Heart right ventricle (tissue), 16 donors: ENCODE measurements at regions not wholly inside any gene's neighbourhood (a gene's known extent, or its start where the extent isn't known, plus 50 kb on each side); places are given as distances from the start of the nearest gene placed in this dataset.
A peak's percentile ranks its signal among the peaks of the same experiment; 100 is the strongest.

ENCODE experiments used
- ATAC-seq, 8 donors: fragments of 200-7000 bp; cut with Tn5 transposase; one replicate each; pipeline ENCODE4 v1.9.1; 2020; ENCODE audit warnings: mild to moderate bottlenecking in 8 of 8, moderate library complexity in 8 of 8, moderate number of reproducible peaks in 1 of 8
- DNase-seq, 2 donors: peaks; one replicate each; pipeline ENCODE4 v3.0.0-alpha.2; 2020
- H3K27ac ChIP-seq, 10 donors: fragments of 200-600 bp; sonication (generic) in 2 of 10; one replicate each; pipeline versions ENCODE4 v1.5.0 to v1.8.0; 2020 to 2022; ENCODE audit warnings: mild to moderate bottlenecking in 3 of 10
- H3K27me3 ChIP-seq, 7 donors: fragments of 200-600 bp; one replicate each; pipeline ENCODE4 v1.8.0; 2021 to 2022; ENCODE audit warnings: mild to moderate bottlenecking in 2 of 7
- H3K36me3 ChIP-seq, 9 donors: fragments of 200-600 bp; sonication (generic) in 1 of 9; one replicate each; pipeline versions ENCODE4 v1.5.0 to v1.8.0; 2020 to 2022; ENCODE audit warnings: mild to moderate bottlenecking in 2 of 9
- H3K4me1 ChIP-seq, 9 donors: fragments of 200-600 bp; sonication (generic) in 1 of 9; one replicate each; pipeline versions ENCODE4 v1.5.0 to v1.8.0; 2020 to 2022; ENCODE audit warnings: mild to moderate bottlenecking in 4 of 9
- H3K4me3 ChIP-seq, 10 donors: fragments of 200-600 bp; sonication (generic) in 2 of 10; one replicate each; pipeline versions ENCODE4 v1.5.0 to v1.8.0; 2020 to 2022; ENCODE audit warnings: mild to moderate bottlenecking in 7 of 10, moderate library complexity in 2 of 10
- H3K9me3 ChIP-seq, 11 donors: fragments of 200-600 bp in 10 of 11; sonication (generic) in 2 of 11; one replicate each; pipeline versions ENCODE4 v1.5.0 to v1.8.0; 2013 to 2022; ENCODE audit warnings: mild to moderate bottlenecking in 2 of 11, control low read depth in 1 of 11, moderate library complexity in 1 of 11
- CTCF ChIP-seq, 9 donors: fragments of 200-600 bp; sonication (generic) in 2 of 9; IDR thresholded peaks; one replicate each; pipeline versions ENCODE4 v1.5.0 to v1.8.0; 2021 to 2022; ENCODE audit warnings: antibody characterized with exemption in 9 of 9, mild to moderate bottlenecking in 5 of 9, moderate library complexity in 1 of 9
- WGBS, 2 donors: extraction: QIAGEN DNeasy Blood & Tissue Kit; methylation state at CpG; one replicate each; pipeline ENCODE4 v1.1.7; 2013; ENCODE audit warnings: inconsistent platforms in 1 of 2; 5-methylcytosine and 5-hydroxymethylcytosine counted together
- intact Hi-C, 10 donors: fragments of 100-400 bp; cut with DNase I; formaldehyde crosslinking; loops; one replicate each; pipeline versions ENCODE4 v1.11.1 to v1.14.2; 2022
- donor health status: Arrhythmogenic right ventricular cardiomyopathy.
- donor health status: ischemic (EF 13 %, LVEDD 7.1; RV severe dilation, severe dysfunction).
- donor health status: healthy with polysubstance abuse.
- donor health status: DM: no; HTN: yes; CAD: no.
- donor health status: DM: no; HTN: no; CAD: no.
- donor health status: ischemic (EF 25% LVEDD 6.9; RV normal size, moderate dysfunction).
- donor health status: ischemic (EF 25% LVEDD 5.7; RV mildly dilated, moderate dysfunction).
- donor health status: healthy.
- donor health status: DM: yes; HTN: yes; CAD: no.
- donor health status: Ischemic cardiomyopathy.
- donor health status: ischemic (EF 35%, LVEDD 5.7; RV mildly dilated, moderate dysfunction).
- donor health status: nonischemic (EF 11% LVEDD 7.7; RV severe dilation, severe dysfunction).
- donor health status: DM: yes; HTN: yes; CAD: no.
- donor health status: PGD.
- donor health status: ischemic (EF 29% LVEDD 5.4; RV normal size, mild dysfunction).
- donor health status: nonischemic (EF 23%, LVEDD 6.1; RV moderate dilation, normal function).

GRCh38 chr12:91397866-91398532 is 215.4 kb upstream of the DCN start:
- no peak for DNase-seq
- Histone ChIP-seq H3K27me3 (no peaks in the 10 kb centered on the region), H3K4me1 (no peaks in the 10 kb centered on the region), H3K36me3 (no peaks in the 10 kb centered on the region), H3K9me3 (peaks cover 0 to 2% (median 0%) of the 10 kb centered on the region in 11 donors), H3K27ac (no peak overlapping the region), H3K4me3 (no peak overlapping the region)
- WGBS, 2 donors = 87 to 89% methylated on average over 4 of the region's 4 CpGs
- no peak for TF ChIP-seq CTCF (IDR thresholded peaks at IDR 0.05)
- ATAC-seq = no peak
- intact Hi-C loops = no loop called here

- TF ChIP-seq CTCF (IDR thresholded peaks at IDR 0.05) = no peak
- ATAC-seq = peak in 1 of 8 donors; percentile 55
- intact Hi-C loops = no loop called here
Measured at GRCh38 chr12:91396293-91396692, 213.7 kb upstream of the DCN start.

GRCh38 chr12:91395628-91396135 is 213.1 kb upstream of the DCN start:
- Histone ChIP-seq H3K9me3 (peaks cover 0 to 9% (median 0%) of the 10 kb centered on the region in 11 donors), H3K27me3 (no peaks in the 10 kb centered on the region), H3K4me1 (no peaks in the 10 kb centered on the region), H3K4me3 (no peak overlapping the region), H3K27ac (no peak overlapping the region), H3K36me3 (no peaks in the 10 kb centered on the region)
- intact Hi-C loops = no loop called here
- WGBS, 2 donors = 71 to 95% methylated on average over 5 of the region's 5 CpGs
- DNase-seq = no peak
- ATAC-seq = no peak
- no peak for TF ChIP-seq CTCF (IDR thresholded peaks at IDR 0.05)

More at GRCh38 chr12:91396293-91396692, 213.7 kb upstream of the DCN start:
- Histone ChIP-seq H3K4me3 (no peak overlapping the region), H3K9me3 (peaks cover 0 to 9% (median 0%) of the 10 kb centered on the region in 11 donors), H3K27ac (no peak overlapping the region), H3K36me3 (no peaks in the 10 kb centered on the region), H3K27me3 (no peaks in the 10 kb centered on the region), H3K4me1 (no peaks in the 10 kb centered on the region)
- no peak for DNase-seq

GRCh38 chr12:91394903-91395302 is 212.3 kb upstream of the DCN start:
- ATAC-seq = no peak
- DNase-seq = no peak
- WGBS, 2 donors = 100% methylated on average over 1 of the region's 1 CpG

More at GRCh38 chr12:91394903-91395302, 212.3 kb upstream of the DCN start:
- Histone ChIP-seq H3K36me3 (no peaks in the 10 kb centered on the region), H3K4me3 (no peak overlapping the region), H3K27ac (no peak overlapping the region), H3K9me3 (peaks cover 0 to 15% (median 0%) of the 10 kb centered on the region in 11 donors), H3K4me1 (no peaks in the 10 kb centered on the region), H3K27me3 (no peaks in the 10 kb centered on the region)
- intact Hi-C loops = no loop called here
- TF ChIP-seq CTCF (IDR thresholded peaks at IDR 0.05) = no peak
